ENCODE measurements at regions not wholly inside any gene's neighbourhood (a gene's known extent, or its start where the extent isn't known, plus 50 kb on each side); places are given as distances from the start of the nearest gene placed in this dataset.
"Not testable (repeated sequence)": the region's sequence is repeated elsewhere in the genome, so short reads cannot be mapped to it uniquely, and the experiment has no call there.

GRCh38 chr4:98828801-98829200, 100.1 kb downstream of the EIF4E start:
- Histone ChIP-seq H3K27me3 (no peaks in the 10 kb centered on the region), H3K36me3 (no peaks in the 10 kb centered on the region), H3K4me1 (peaks cover 0 to 6% (median 0%) of the 10 kb centered on the region in 4 donors), H3K9me3 (no peaks in the 10 kb centered on the region), H3K4me3 (no peak overlapping the region), H3K27ac (no peak overlapping the region)
- intact Hi-C loops (cut with DNase I; ENCODE audit: low total_unique reads) = no loop called here
- peak; percentile 13 for DNase-seq
- in situ Hi-C loops (cut with MboI; ENCODE audit: low pct_ligation_motif_present in 1 of 4, low pct_unique_long_range_greater_than_20kb in 1 of 4, low sequenced_read_pairs in 3 of 4) = loop anchor here in 1 of 4 donors (25.0 kb wide), 1 partner anchor 666 kb away; no protein-coding TSS in a partner anchor
- TF ChIP-seq CTCF (IDR thresholded peaks at IDR 0.05) (peak in 1 of 5 experiments; percentile 12), POLR2A (IDR thresholded peaks at IDR 0.05) (no peak), POLR2AphosphoS5 (IDR thresholded peaks at IDR 0.05) (no peak), EP300 (IDR thresholded peaks at IDR 0.05; ENCODE audit: low read depth) (no peak)
- WGBS, 2 donors (ENCODE audit: low coverage in 1 of 2) = 67% methylated on average over 5 of the region's 5 CpGs; no CpG with 5 or more reads in 1 of the 2 donors

- 39 to 53% methylated on average over 3 of the region's 3 CpGs for WGBS, 2 donors (ENCODE audit: low coverage in 1 of 2)
- H3K36me3 ChIP-seq = no peaks in the 10 kb centered on the region
- TF ChIP-seq POLR2AphosphoS5 (IDR thresholded peaks at IDR 0.05) = no peak
- no peak for TF ChIP-seq CTCF (IDR thresholded peaks at IDR 0.05)
- no peak for TF ChIP-seq POLR2A (IDR thresholded peaks at IDR 0.05)
- TF ChIP-seq EP300 (IDR thresholded peaks at IDR 0.05; ENCODE audit: low read depth) = no peak
Measured at GRCh38 chr4:98827661-98828060, 101.3 kb downstream of the EIF4E start.

GRCh38 chr4:98822144-98822543, 106.8 kb downstream of the EIF4E start:
- TF ChIP-seq POLR2A (IDR thresholded peaks at IDR 0.05) = no peak
- TF ChIP-seq EP300 (IDR thresholded peaks at IDR 0.05; ENCODE audit: low read depth) = no peak
- no peak for TF ChIP-seq POLR2AphosphoS5 (IDR thresholded peaks at IDR 0.05)
- no peak for TF ChIP-seq CTCF (IDR thresholded peaks at IDR 0.05)
- Histone ChIP-seq H3K27ac (no peak overlapping the region), H3K9me3 (no peaks in the 10 kb centered on the region), H3K4me1 (peaks cover 0 to 6% (median 0%) of the 10 kb centered on the region in 4 donors), H3K4me3 (no peak overlapping the region), H3K27me3 (no peaks in the 10 kb centered on the region), H3K36me3 (no peaks in the 10 kb centered on the region)
- intact Hi-C loops (cut with DNase I; ENCODE audit: low total_unique reads) = no loop called here
- WGBS, 2 donors (ENCODE audit: low coverage in 1 of 2) = 88 to 94% methylated on average over 4 of the region's 4 CpGs
- in situ Hi-C loops (cut with MboI; ENCODE audit: low pct_ligation_motif_present in 1 of 4, low pct_unique_long_range_greater_than_20kb in 1 of 4, low sequenced_read_pairs in 3 of 4) = no loop called here
- DNase-seq = no peak

More at GRCh38 chr4:98827661-98828060, 101.3 kb downstream of the EIF4E start:
- H3K4me1 ChIP-seq = peaks cover 0 to 6% (median 0%) of the 10 kb centered on the region in 4 donors
- no peak for DNase-seq
- H3K4me3 ChIP-seq = no peak overlapping the region
- no peaks in the 10 kb centered on the region for H3K27me3 ChIP-seq
- in situ Hi-C loops (cut with MboI; ENCODE audit: low pct_ligation_motif_present in 1 of 4, low pct_unique_long_range_greater_than_20kb in 1 of 4, low sequenced_read_pairs in 3 of 4) (loop anchor here in 1 of 4 donors (25.0 kb wide), 1 partner anchor 665 kb away; no protein-coding TSS in a partner anchor), intact Hi-C loops (cut with DNase I; ENCODE audit: low total_unique reads) (no loop called here)
- H3K9me3 ChIP-seq = no peaks in the 10 kb centered on the region
- H3K27ac ChIP-seq = no peak overlapping the region

- H3K36me3 ChIP-seq; H3K27me3 ChIP-seq; in situ Hi-C loops (cut with MboI; ENCODE audit: low pct_ligation_motif_present in 1 of 4, low pct_unique_long_range_greater_than_20kb in 1 of 4, low sequenced_read_pairs in 3 of 4); DNase-seq; H3K27ac ChIP-seq; H3K4me1 ChIP-seq; H3K4me3 ChIP-seq; intact Hi-C loops (cut with DNase I; ENCODE audit: low total_unique reads); H3K9me3 ChIP-seq: not testable (repeated sequence)
- WGBS, 2 donors (ENCODE audit: low coverage in 1 of 2) = 89% methylated on average over 1 of the region's 1 CpG; no CpG with 5 or more reads in 1 of the 2 donors
Measured at GRCh38 chr4:98818116-98818515, 110.8 kb downstream of the EIF4E start.

- TF ChIP-seq POLR2A (IDR thresholded peaks at IDR 0.05) = no peak
- no peak for TF ChIP-seq EP300 (IDR thresholded peaks at IDR 0.05; ENCODE audit: low read depth)
- TF ChIP-seq CTCF (IDR thresholded peaks at IDR 0.05) = no peak
- TF ChIP-seq POLR2AphosphoS5 (IDR thresholded peaks at IDR 0.05) = no peak
- in situ Hi-C loops (cut with MboI; ENCODE audit: low pct_ligation_motif_present in 1 of 4, low pct_unique_long_range_greater_than_20kb in 1 of 4, low sequenced_read_pairs in 3 of 4) = no loop called here
- 83 to 100% methylated on average over 1 of the region's 1 CpG for WGBS, 2 donors (ENCODE audit: low coverage in 1 of 2)
Measured at GRCh38 chr4:98816816-98817215, 112.1 kb downstream of the EIF4E start.

More at GRCh38 chr4:98816816-98817215, 112.1 kb downstream of the EIF4E start:
- no peaks in the 10 kb centered on the region for H3K36me3 ChIP-seq
- intact Hi-C loops (cut with DNase I; ENCODE audit: low total_unique reads) = no loop called here
- H3K9me3 ChIP-seq = no peaks in the 10 kb centered on the region
- H3K27me3 ChIP-seq = no peaks in the 10 kb centered on the region
- H3K4me1 ChIP-seq = no peaks in the 10 kb centered on the region
- no peak overlapping the region for H3K27ac ChIP-seq
- H3K4me3 ChIP-seq = no peak overlapping the region
- no peak for DNase-seq

All from transverse colon (tissue), 4 donors.